RWPE2 (cell line): ENCODE measurements at regions not wholly inside any gene's neighbourhood (a gene's known extent, or its start where the extent isn't known, plus 50 kb on each side); places are given as distances from the start of the nearest gene placed in this dataset.

ENCODE experiments used
- ATAC-seq: fragments of 200-7000 bp; cut with Tn5 transposase; 3 replicates; pipeline ENCODE4 v1.9.1; 2021; ENCODE audit warnings: low read depth
- DNase-seq: peaks from one replicate; pipeline ENCODE4 v3.0.0-alpha.2; 2020; ENCODE audit warnings: low spot score
- H3K27ac ChIP-seq: fragments of 450-650 bp; 2 replicates; pipeline ENCODE4 v1.5.1; 2017; ENCODE audit warnings: mild to moderate bottlenecking; ENCODE audit not compliant: poor library complexity, severe bottlenecking
- H3K27me3 ChIP-seq: fragments of 250-450 bp; sonication (Bioruptor Pico); 2 replicates; pipeline ENCODE4 v1.5.1; 2021; ENCODE audit warnings: mild to moderate bottlenecking, moderate library complexity; ENCODE audit not compliant: insufficient read depth, poor library complexity, severe bottlenecking
- H3K36me3 ChIP-seq: fragments of 250-450 bp; sonication (Bioruptor Pico); 2 replicates; pipeline ENCODE4 v1.5.1; 2020; ENCODE audit warnings: low read depth, mild to moderate bottlenecking, moderate library complexity
- H3K4me1 ChIP-seq: fragments of 250-450 bp; sonication (Bioruptor Pico); 2 replicates; pipeline ENCODE4 v1.5.1; 2021; ENCODE audit warnings: mild to moderate bottlenecking, moderate library complexity; ENCODE audit not compliant: insufficient read depth, poor library complexity, severe bottlenecking
- H3K4me3 ChIP-seq: fragments of 250-450 bp; sonication (Bioruptor Pico); 2 replicates; pipeline ENCODE4 v1.5.1; 2021; ENCODE audit warnings: mild to moderate bottlenecking, moderate library complexity; ENCODE audit not compliant: severe bottlenecking
- H3K9me3 ChIP-seq: fragments of 250-450 bp; sonication (Bioruptor Pico); 2 replicates; pipeline ENCODE4 v1.5.1; 2021; ENCODE audit warnings: mild to moderate bottlenecking, moderate library complexity; ENCODE audit not compliant: severe bottlenecking
- CTCF ChIP-seq: fragments of 450-650 bp; IDR thresholded peaks from one replicate; pipeline ENCODE4 v1.5.1; 2017; ENCODE audit warnings: mild to moderate bottlenecking, moderate library complexity; ENCODE audit not compliant: poor library complexity, severe bottlenecking

- H3K27ac ChIP-seq: no peak overlapping the region
- H3K36me3 ChIP-seq: no peaks in the 10 kb centered on the region
- H3K4me1 ChIP-seq: peaks cover 3% of the 10 kb centered on the region
- ATAC-seq (no peak), DNase-seq (no peak)
- no peaks in the 10 kb centered on the region for H3K9me3 ChIP-seq
- no peak overlapping the region for H3K4me3 ChIP-seq
- no peaks in the 10 kb centered on the region for H3K27me3 ChIP-seq
- TF ChIP-seq CTCF: no peak
Measured at GRCh38 chr2:71791501-71792135, 338.3 kb downstream of the DYSF start.

- no peak overlapping the region for H3K4me3 ChIP-seq
- no peak overlapping the region for H3K27ac ChIP-seq
- H3K36me3 ChIP-seq: no peaks in the 10 kb centered on the region
- no peaks in the 10 kb centered on the region for H3K4me1 ChIP-seq
- no peaks in the 10 kb centered on the region for H3K9me3 ChIP-seq
- ATAC-seq (no peak), DNase-seq (no peak)
- no peak for TF ChIP-seq CTCF
- H3K27me3 ChIP-seq: no peaks in the 10 kb centered on the region
Measured at GRCh38 chr2:71791061-71791450, 337.7 kb downstream of the DYSF start.

- no peaks in the 10 kb centered on the region for H3K9me3 ChIP-seq
- DNase-seq (no peak), ATAC-seq (no peak)
- no peaks in the 10 kb centered on the region for H3K4me1 ChIP-seq
- no peak overlapping the region for H3K4me3 ChIP-seq
- no peak overlapping the region for H3K27ac ChIP-seq
- TF ChIP-seq CTCF: peak; percentile 4
- no peaks in the 10 kb centered on the region for H3K27me3 ChIP-seq
- no peaks in the 10 kb centered on the region for H3K36me3 ChIP-seq
Measured at GRCh38 chr2:71790226-71791060, 337.1 kb downstream of the DYSF start.

- H3K27ac ChIP-seq: no peak overlapping the region
- peaks cover 7% of the 10 kb centered on the region for H3K4me1 ChIP-seq
- no peak for ATAC-seq
- H3K9me3 ChIP-seq: no peaks in the 10 kb centered on the region
- peak; percentile 30 for TF ChIP-seq CTCF
- H3K36me3 ChIP-seq: no peaks in the 10 kb centered on the region
- no peak for DNase-seq
- H3K4me3 ChIP-seq: no peak overlapping the region
- H3K27me3 ChIP-seq: no peaks in the 10 kb centered on the region
Measured at GRCh38 chr2:71789556-71790204, 336.3 kb downstream of the DYSF start.
